Skeletal muscle tissue (tissue), 3 donors: ENCODE measurements at regions not wholly inside any gene's neighbourhood (a gene's known extent, or its start where the extent isn't known, plus 50 kb on each side); places are given as distances from the start of the nearest gene placed in this dataset.
"Not testable (repeated sequence)": the region's sequence is repeated elsewhere in the genome, so short reads cannot be mapped to it uniquely, and the experiment has no call there.

Experiments
- H3K27ac ChIP-seq: one replicate; pipeline ENCODE4 v1.7.0; 2013; ENCODE audit warnings: mild to moderate bottlenecking, low read depth, low read length, inconsistent platforms
- H3K27me3 ChIP-seq, 3 donors: one replicate each; pipeline ENCODE4 v1.7.0; 2013; ENCODE audit warnings: low read length in 3 of 3; ENCODE audit not compliant: control insufficient read depth in 3 of 3, insufficient read depth in 3 of 3
- H3K36me3 ChIP-seq, 3 donors: one replicate each; pipeline ENCODE4 v1.7.0; 2013; ENCODE audit warnings: low read length in 3 of 3; ENCODE audit not compliant: control insufficient read depth in 3 of 3, insufficient read depth in 3 of 3
- H3K4me1 ChIP-seq, 3 donors: one replicate each; pipeline ENCODE4 v1.7.0; 2013; ENCODE audit warnings: low read length in 3 of 3, mild to moderate bottlenecking in 3 of 3; ENCODE audit not compliant: control insufficient read depth in 3 of 3, insufficient read depth in 3 of 3
- H3K4me3 ChIP-seq, 3 donors: one replicate each; pipeline ENCODE4 v1.7.0; 2013; ENCODE audit warnings: low read length in 3 of 3
- H3K9ac ChIP-seq, 3 donors: one replicate each; pipeline ENCODE4 v1.7.0; 2013; ENCODE audit warnings: low read length in 3 of 3, mild to moderate bottlenecking in 3 of 3, moderate library complexity in 2 of 3, low read depth in 1 of 3
- H3K9me3 ChIP-seq, 3 donors: one replicate each; pipeline ENCODE4 v1.7.0; 2013; ENCODE audit warnings: low read length in 3 of 3; ENCODE audit not compliant: control insufficient read depth in 3 of 3
- donor health status: Osteomylitis.

DNA sequence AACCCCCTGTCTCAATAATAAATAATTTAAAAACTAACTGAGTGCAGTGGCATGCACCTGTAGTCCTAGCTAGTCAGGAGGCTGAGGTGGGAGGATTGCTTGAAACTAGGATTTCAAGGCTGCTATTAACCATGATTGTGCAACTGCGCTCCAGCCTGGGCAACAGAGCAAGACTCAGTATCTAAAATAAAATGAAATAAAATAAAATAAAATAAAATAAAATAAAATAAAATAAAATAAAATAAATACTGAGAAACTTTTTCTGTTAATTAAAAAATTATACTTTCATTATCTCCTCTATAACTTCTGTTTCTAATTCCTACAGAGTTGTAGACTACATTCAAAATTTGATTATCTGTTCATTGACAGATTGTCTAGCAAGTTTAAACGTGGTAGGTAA, 999.4 kb downstream of the ANKRD7 start:
- Histone ChIP-seq H3K27ac (no peak overlapping the region), H3K9me3 (peaks cover 0 to under 1% (median 0%) of the 10 kb centered on the region in 3 donors), H3K4me1 (no peaks in the 10 kb centered on the region), H3K4me3 (no peak overlapping the region), H3K9ac (no peak overlapping the region), H3K36me3 (no peaks in the 10 kb centered on the region), H3K27me3 (no peaks in the 10 kb centered on the region)

DNA sequence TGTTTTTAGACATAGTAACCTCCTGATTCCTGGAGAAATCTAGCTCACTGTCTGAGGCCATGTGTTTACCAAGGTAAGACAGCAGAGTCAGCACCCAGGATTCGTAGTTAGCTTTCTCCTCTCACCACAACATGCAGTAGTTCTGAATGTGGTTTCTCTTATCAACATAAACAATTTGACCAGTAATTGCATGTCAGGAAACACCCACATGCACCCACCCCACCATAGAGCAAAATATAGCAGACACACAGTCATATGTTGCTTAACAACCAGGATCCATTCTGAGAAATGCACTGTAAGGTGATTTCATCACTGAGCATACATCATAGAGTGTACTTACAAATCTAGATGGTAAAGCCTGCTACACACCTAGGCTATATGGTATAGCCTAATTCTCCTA, 1004.0 kb downstream of the ANKRD7 start:
- Histone ChIP-seq H3K27me3 (no peaks in the 10 kb centered on the region), H3K4me3 (no peak overlapping the region), H3K9me3 (no peaks in the 10 kb centered on the region), H3K36me3 (no peaks in the 10 kb centered on the region), H3K27ac (no peak overlapping the region), H3K9ac (no peak overlapping the region), H3K4me1 (no peaks in the 10 kb centered on the region)

DNA sequence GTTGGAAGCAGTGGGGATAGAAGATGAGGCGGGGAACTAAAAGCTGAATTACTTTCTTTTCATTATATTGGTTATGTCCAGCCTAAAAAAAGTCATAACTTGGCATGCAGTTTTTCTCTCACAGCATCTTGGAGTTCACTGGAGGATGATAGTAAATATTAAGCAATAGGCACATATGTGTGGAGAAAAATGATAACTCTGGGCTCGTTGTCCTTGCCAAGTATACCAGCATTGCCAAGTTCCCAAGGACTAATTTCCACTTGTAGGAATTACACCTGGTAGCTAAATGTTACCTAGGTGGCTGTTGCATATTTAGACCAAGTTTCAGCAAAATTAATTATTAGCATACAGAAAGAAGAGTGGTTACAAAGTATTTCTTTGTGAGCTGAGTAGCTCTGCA, 1007.6 kb downstream of the ANKRD7 start:
- H3K9ac ChIP-seq = no peak overlapping the region
- H3K27me3 ChIP-seq = no peaks in the 10 kb centered on the region
- no peaks in the 10 kb centered on the region for H3K36me3 ChIP-seq
- no peaks in the 10 kb centered on the region for H3K4me1 ChIP-seq
- no peaks in the 10 kb centered on the region for H3K9me3 ChIP-seq
- H3K27ac ChIP-seq = no peak overlapping the region
- no peak overlapping the region for H3K4me3 ChIP-seq

DNA sequence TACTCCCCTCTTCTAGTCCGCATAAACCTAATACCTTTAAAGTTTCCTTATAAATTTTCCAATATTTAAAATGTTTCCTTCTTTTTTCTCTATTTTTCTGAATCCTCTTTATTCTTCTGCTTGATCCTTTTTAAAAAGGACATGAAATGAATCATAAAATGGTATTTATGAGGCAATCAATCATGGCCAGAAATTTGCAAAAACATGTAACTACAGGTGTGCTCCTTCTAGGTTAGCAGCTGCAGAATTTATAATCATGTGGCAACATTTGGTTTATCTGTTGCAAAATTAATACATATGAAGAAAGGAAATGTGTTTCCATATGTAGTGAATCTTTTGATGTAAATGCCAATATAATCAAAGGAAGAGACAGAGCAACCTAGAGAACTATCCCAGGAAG, 1008.5 kb downstream of the ANKRD7 start:
- no peak overlapping the region for H3K9ac ChIP-seq
- no peaks in the 10 kb centered on the region for H3K27me3 ChIP-seq
- H3K36me3 ChIP-seq = no peaks in the 10 kb centered on the region
- H3K27ac ChIP-seq = no peak overlapping the region
- no peaks in the 10 kb centered on the region for H3K4me1 ChIP-seq
- H3K4me3 ChIP-seq = no peak overlapping the region
- H3K9me3 ChIP-seq = no peaks in the 10 kb centered on the region

DNA sequence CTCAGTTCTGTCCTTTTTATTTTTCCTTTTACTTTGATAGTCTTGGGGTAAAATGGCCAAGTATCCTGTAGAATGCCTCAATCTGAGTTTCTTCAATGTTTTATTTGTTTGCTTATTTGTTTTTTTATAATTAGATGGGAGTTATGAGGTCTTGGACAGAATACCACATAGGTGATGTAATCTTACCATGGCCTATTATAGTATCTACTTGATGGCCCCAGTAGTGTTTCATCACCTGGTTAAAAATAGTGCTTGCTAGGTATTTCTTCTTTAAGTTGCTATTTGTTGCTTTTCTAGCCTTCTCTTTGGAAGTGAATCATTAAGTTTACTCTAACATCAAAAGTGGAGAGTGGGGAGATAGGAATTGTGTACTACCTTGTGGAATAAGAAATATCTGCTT, 1020.0 kb upstream of the KCND2 start:
- no peak overlapping the region for H3K4me3 ChIP-seq
- H3K9ac ChIP-seq = no peak overlapping the region
- no peaks in the 10 kb centered on the region for H3K36me3 ChIP-seq
- no peaks in the 10 kb centered on the region for H3K27me3 ChIP-seq
- no peaks in the 10 kb centered on the region for H3K9me3 ChIP-seq
- no peak overlapping the region for H3K27ac ChIP-seq
- H3K4me1 ChIP-seq = no peaks in the 10 kb centered on the region

DNA sequence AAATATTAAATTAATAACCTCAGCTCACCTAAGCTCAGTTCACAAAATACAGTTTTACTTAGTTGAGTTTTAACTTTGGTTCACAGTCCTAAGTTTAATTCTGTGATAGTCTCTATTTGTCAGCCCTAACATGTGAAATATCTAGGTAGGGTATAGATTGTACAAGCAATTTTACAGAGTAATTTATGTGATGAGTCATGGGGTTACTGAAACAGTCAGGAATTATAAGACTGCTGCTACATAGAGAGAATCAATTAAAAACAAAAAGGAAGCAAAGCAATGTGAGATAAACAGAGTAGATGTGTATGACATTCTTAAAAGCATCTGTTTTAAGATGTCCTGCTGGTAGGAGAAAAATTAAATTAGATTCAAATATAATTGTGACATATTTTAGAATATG, 1018.2 kb upstream of the KCND2 start:
- Histone ChIP-seq H3K9ac (no peak overlapping the region), H3K27ac (no peak overlapping the region), H3K4me1 (no peaks in the 10 kb centered on the region)

DNA sequence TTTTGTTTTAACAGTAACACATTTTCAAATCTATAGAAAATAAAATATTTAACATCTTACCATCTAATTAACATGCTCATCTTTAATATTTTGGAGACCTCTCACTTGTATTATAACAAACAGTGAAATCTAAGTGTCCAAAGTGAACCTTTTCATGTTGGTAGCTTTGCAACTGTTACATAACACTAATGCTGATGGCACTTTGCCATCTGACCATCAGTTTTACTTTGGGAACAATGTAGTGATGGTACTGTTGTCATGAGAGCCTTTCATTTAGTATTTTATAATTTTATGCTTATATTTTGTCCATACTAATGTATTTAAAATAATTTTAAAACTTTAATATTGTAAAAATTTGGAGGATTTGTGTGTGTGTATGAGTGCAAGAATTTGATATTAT, 1017.0 kb upstream of the KCND2 start:
- Histone ChIP-seq H3K36me3 (no peaks in the 10 kb centered on the region), H3K9me3 (no peaks in the 10 kb centered on the region), H3K4me1 (no peaks in the 10 kb centered on the region), H3K4me3 (no peak overlapping the region), H3K27ac (no peak overlapping the region), H3K27me3 (no peaks in the 10 kb centered on the region), H3K9ac (no peak overlapping the region)

More for the DNA sequence above, 1018.2 kb upstream of the KCND2 start:
- Histone ChIP-seq H3K27me3 (no peaks in the 10 kb centered on the region), H3K4me3 (no peak overlapping the region), H3K36me3 (no peaks in the 10 kb centered on the region), H3K9me3 (no peaks in the 10 kb centered on the region)

DNA sequence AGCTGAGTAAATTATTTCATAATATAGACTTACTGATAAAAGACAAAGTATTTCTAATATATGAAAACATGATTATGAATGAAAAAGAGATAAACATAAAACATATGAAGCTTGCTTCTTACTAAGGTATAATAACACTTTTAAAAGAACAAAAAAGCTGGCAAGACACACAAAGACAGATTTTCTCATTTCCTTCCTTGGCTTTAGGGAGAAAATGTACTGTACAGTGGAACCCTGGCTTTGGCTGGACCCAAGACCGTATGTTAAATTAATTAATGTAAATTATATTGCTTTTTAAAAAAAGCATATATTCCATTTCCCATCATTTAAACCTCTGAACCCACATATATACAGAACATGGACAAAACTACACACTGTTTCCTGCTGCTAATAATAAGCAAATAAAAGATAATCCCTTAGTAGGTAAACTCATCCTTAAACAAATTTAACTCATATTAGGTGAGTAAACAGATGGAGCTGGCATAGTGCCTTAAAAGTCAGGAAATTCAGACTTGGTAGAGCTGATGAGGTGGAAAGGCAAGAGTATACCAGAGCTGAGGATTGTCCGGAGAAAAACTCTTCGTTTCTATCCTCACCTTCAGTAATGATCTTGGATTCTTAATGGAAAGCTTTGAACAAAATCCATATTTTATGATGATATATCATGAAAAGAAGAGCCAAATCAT, 1016.4 kb upstream of the KCND2 start:
- Histone ChIP-seq H3K4me3 (no peak overlapping the region), H3K27ac (no peak overlapping the region), H3K9me3 (no peaks in the 10 kb centered on the region), H3K27me3 (no peaks in the 10 kb centered on the region), H3K9ac (no peak overlapping the region), H3K36me3 (no peaks in the 10 kb centered on the region), H3K4me1 (no peaks in the 10 kb centered on the region)

DNA sequence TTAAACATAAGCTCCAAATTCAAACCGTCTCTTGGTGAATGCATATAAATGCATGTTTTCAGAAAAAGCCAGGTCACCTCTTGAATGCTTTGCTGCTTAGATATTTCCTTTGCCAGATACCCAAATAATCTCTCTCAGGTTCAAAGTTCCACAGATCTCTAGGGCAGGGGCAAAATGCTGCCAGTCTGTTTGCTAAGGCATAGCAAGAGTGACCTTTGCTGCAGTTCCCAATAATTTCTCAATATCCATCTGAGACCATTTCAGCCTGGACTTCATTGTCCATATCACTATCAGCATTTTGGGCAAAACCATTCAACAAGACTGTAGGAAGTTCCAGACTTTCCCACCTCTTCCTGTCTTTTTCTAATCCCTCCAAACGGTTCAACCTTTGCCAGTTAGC, 1006.2 kb upstream of the KCND2 start:
- not testable (repeated sequence) for H3K9me3 ChIP-seq, H3K4me3 ChIP-seq, H3K4me1 ChIP-seq, H3K9ac ChIP-seq, H3K36me3 ChIP-seq, H3K27ac ChIP-seq, H3K27me3 ChIP-seq

DNA sequence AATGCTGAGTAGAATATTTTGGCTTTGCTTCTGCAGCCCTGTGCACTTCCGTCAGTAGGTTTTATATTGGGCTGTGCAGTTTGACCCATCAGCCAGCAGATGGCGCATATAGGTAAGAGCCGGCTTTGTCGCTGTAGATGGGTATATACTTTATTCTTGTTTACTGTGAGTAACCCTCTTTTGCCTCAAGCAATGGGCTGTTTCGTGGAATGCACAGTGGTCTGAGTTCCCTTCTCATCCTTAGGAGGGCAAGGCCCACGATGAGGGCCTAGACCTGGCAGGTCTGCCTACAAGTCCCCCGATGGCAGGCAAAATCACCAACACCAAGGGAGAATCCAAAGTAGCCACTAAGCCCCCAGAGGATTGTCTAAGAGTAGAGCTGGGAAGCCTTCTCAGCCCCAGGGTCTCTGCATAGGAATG, 1002.9 kb upstream of the KCND2 start:
- Histone ChIP-seq H3K9ac (no peak overlapping the region), H3K27ac (no peak overlapping the region), H3K27me3 (no peaks in the 10 kb centered on the region), H3K4me1 (no peaks in the 10 kb centered on the region), H3K36me3 (no peaks in the 10 kb centered on the region), H3K4me3 (no peak overlapping the region), H3K9me3 (no peaks in the 10 kb centered on the region)

DNA sequence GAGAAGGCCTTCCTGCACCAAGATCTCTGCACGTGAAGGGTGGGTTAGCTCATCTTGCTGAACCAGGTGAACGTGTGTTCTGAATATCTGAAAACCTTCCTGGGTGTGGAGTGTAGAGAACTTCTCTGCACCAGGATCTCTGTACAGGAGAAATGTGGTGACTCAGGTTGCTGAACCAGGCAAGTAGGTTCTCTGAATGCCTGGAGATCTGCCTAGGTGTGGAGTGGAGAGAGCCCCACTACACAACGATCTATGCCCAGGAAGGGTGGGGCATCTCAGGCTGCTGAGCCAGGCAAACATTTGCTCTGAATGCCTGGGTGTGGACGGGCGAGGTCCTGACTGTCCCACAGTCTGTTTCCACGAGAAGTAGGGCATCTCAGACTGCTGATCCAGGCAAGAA, 1002.3 kb upstream of the KCND2 start:
- Histone ChIP-seq H3K27me3 (no peaks in the 10 kb centered on the region), H3K27ac (no peak overlapping the region), H3K4me3 (no peak overlapping the region), H3K9ac (no peak overlapping the region), H3K4me1 (no peaks in the 10 kb centered on the region), H3K9me3 (no peaks in the 10 kb centered on the region), H3K36me3 (no peaks in the 10 kb centered on the region)
